Mesenchymal stem cell (in vitro differentiated cells and primary cell): ENCODE measurements at regions not wholly inside any gene's neighbourhood (a gene's known extent, or its start where the extent isn't known, plus 50 kb on each side); places are given as distances from the start of the nearest gene placed in this dataset.

Experiments used
- DNase-seq: peaks from one replicate; pipeline ENCODE4 v3.0.0-alpha.2; 2013
- H2AFZ ChIP-seq: one replicate; pipeline ENCODE4 v1.6.1; 2013; ENCODE audit warnings: low read depth, mild to moderate bottlenecking, control low read depth, inconsistent platforms, low read length, moderate library complexity
- H2AK5ac ChIP-seq: 2 replicates; pipeline ENCODE4 v1.6.1; 2013; ENCODE audit warnings: low read length, moderate library complexity, mild to moderate bottlenecking, inconsistent platforms; ENCODE audit not compliant: severe bottlenecking
- H2BK120ac ChIP-seq: one replicate; pipeline ENCODE4 v1.6.1; 2013; ENCODE audit warnings: low read depth, mild to moderate bottlenecking, inconsistent platforms, low read length, moderate library complexity
- H2BK12ac ChIP-seq, 2 experiments: one replicate each; pipeline ENCODE4 v1.6.1; 2013; ENCODE audit warnings: inconsistent platforms in 2 of 2, low read length in 2 of 2, mild to moderate bottlenecking in 2 of 2, moderate library complexity in 2 of 2, control low read depth in 1 of 2
- H2BK15ac ChIP-seq: one replicate; pipeline ENCODE4 v1.6.1; 2013; ENCODE audit warnings: mild to moderate bottlenecking, low read depth, inconsistent platforms; ENCODE audit not compliant: poor library complexity, severe bottlenecking
- H2BK5ac ChIP-seq: 2 replicates; pipeline ENCODE4 v1.6.1; 2013; ENCODE audit warnings: low read depth, mild to moderate bottlenecking, low read length, control low read depth, inconsistent platforms; ENCODE audit not compliant: poor library complexity, severe bottlenecking
- H3K14ac ChIP-seq, 2 experiments: one replicate each; pipeline ENCODE4 v1.6.1; 2013; ENCODE audit warnings: inconsistent platforms in 2 of 2, low read length in 2 of 2, control low read depth in 1 of 2, mild to moderate bottlenecking in 1 of 2, moderate library complexity in 1 of 2
- H3K18ac ChIP-seq, 2 experiments: one replicate each; pipeline ENCODE4 v1.6.1; 2013; ENCODE audit warnings: inconsistent platforms in 2 of 2, low read length in 2 of 2, control low read depth in 1 of 2, low read depth in 1 of 2, mild to moderate bottlenecking in 1 of 2
- H3K23ac ChIP-seq, 2 experiments: one replicate each; pipeline ENCODE4 v1.6.1; 2013; ENCODE audit warnings: inconsistent platforms in 2 of 2, low read length in 2 of 2, mild to moderate bottlenecking in 2 of 2, moderate library complexity in 2 of 2, control low read depth in 1 of 2
- H3K27ac ChIP-seq: 2 replicates; pipeline ENCODE4 v1.5.1; 2013; ENCODE audit warnings: mild to moderate bottlenecking, moderate library complexity, low read length, control low read depth, inconsistent platforms; ENCODE audit not compliant: poor library complexity, severe bottlenecking
- H3K27me3 ChIP-seq, 2 experiments: 2 replicates each; pipeline versions ENCODE4 v1.6.1 to v1.7.0; 2013; ENCODE audit warnings: low read length in 2 of 2, mild to moderate bottlenecking in 2 of 2, moderate library complexity in 2 of 2, control low read depth in 1 of 2, inconsistent platforms in 1 of 2; ENCODE audit not compliant: control insufficient read depth in 1 of 2, insufficient read depth in 1 of 2
- H3K36me3 ChIP-seq, 2 experiments: 2 replicates each; pipeline versions ENCODE4 v1.6.1 to v1.7.0; 2013; ENCODE audit warnings: low read length in 2 of 2, control low read depth in 1 of 2, inconsistent platforms in 1 of 2, low read depth in 1 of 2, mild to moderate bottlenecking in 1 of 2; ENCODE audit not compliant: insufficient read depth in 2 of 2, control insufficient read depth in 1 of 2
- H3K4ac ChIP-seq, 2 experiments: one replicate each; pipeline ENCODE4 v1.6.1; 2013; ENCODE audit warnings: inconsistent platforms in 2 of 2, low read length in 2 of 2, mild to moderate bottlenecking in 2 of 2, moderate library complexity in 2 of 2, control low read depth in 1 of 2, low read depth in 1 of 2
- H3K4me1 ChIP-seq: 2 replicates; pipeline ENCODE4 v1.6.1; 2013; ENCODE audit warnings: low read depth, low read length, control low read depth; ENCODE audit not compliant: control insufficient read depth, insufficient read depth
- H3K4me2 ChIP-seq: 2 replicates; pipeline ENCODE4 v1.6.1; 2013; ENCODE audit warnings: low read length, mild to moderate bottlenecking, inconsistent platforms; ENCODE audit not compliant: poor library complexity, severe bottlenecking
- H3K4me3 ChIP-seq, 2 experiments: 2 replicates each; pipeline versions ENCODE4 v1.5.1 to v1.7.0; 2013; ENCODE audit warnings: low read length in 2 of 2, mild to moderate bottlenecking in 2 of 2, control low read depth in 1 of 2, low read depth in 1 of 2; ENCODE audit not compliant: insufficient read depth in 1 of 2
- H3K79me1 ChIP-seq: replicated peaks from 2 replicates; pipeline ENCODE4 v1.6.1; 2013; ENCODE audit warnings: mild to moderate bottlenecking, control low read depth, low read length, inconsistent platforms; ENCODE audit not compliant: poor library complexity, severe bottlenecking
- H3K9ac ChIP-seq: 2 replicates; pipeline ENCODE4 v1.7.0; 2013; ENCODE audit warnings: mild to moderate bottlenecking, low read length, moderate library complexity
- H3K9me3 ChIP-seq: 2 replicates; pipeline ENCODE4 v1.7.0; 2013; ENCODE audit warnings: mild to moderate bottlenecking, low read length; ENCODE audit not compliant: control insufficient read depth
- H4K8ac ChIP-seq: one replicate; pipeline ENCODE4 v1.6.1; 2013; ENCODE audit warnings: inconsistent platforms, mild to moderate bottlenecking, low read length, moderate library complexity
- H4K91ac ChIP-seq: one replicate; pipeline ENCODE4 v1.6.1; 2013; ENCODE audit warnings: mild to moderate bottlenecking, low read length, inconsistent platforms
- WGBS: methylation state at CpG from one replicate; pipeline ENCODE4 v1.1.7; 2013; ENCODE audit warnings: mixed read lengths; 5-methylcytosine and 5-hydroxymethylcytosine counted together

DNA sequence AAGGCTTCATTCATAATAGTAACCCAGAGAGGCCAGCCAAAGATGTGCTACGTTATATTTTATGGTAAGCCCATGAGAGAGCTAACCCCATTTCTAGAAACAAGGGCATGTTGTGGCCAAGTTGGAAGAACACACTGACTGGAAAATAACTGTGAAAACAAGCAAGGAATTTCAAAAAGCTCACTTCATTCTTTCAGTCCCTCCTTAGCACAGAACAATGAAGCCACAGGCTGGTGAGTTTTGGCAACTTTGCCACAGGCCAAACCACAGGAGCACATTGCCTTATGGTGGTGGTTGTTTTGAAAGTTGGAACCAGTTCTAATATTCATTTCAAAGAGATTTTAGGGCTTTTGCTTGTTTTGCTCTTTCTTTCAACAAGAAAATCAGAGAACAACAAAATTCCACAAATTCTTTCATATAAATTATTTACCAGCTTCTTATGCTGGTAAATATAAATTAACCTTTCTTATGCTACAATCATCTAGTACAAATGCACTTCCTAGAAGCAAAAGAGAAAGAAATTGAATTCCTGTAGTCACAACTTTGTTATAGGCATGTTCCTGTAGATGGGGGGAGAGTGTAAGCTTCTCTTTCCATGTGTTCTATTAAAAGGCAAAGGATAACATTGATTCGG is 225.4 kb upstream of the RFX3 start:
- Histone ChIP-seq H3K9ac (peak overlapping the region; percentile 10), H3K23ac (no peak overlapping the region), H2BK5ac (no peak overlapping the region), H3K36me3 (no peaks in the 10 kb centered on the region), H3K4me2 (no peak overlapping the region), H4K8ac (no peak overlapping the region), H3K27me3 (no peaks in the 10 kb centered on the region), H2BK15ac (no peak overlapping the region), H2BK120ac (no peak overlapping the region), H3K18ac (no peak overlapping the region), H2AK5ac (no peak overlapping the region), H4K91ac (no peak overlapping the region), H3K4me3 (no peak overlapping the region), H2AFZ (no peak overlapping the region), H3K14ac (no peak overlapping the region), H3K27ac (peak overlapping the region; percentile 91), H2BK12ac (no peak overlapping the region), H3K4ac (no peak overlapping the region), H3K9me3 (no peaks in the 10 kb centered on the region), H3K79me1 (no peaks in the 10 kb centered on the region), H3K4me1 (peaks cover 5% of the 10 kb centered on the region)
- DNase-seq = no peak
- WGBS = 100% methylated on average over 1 of the region's 2 CpGs

DNA sequence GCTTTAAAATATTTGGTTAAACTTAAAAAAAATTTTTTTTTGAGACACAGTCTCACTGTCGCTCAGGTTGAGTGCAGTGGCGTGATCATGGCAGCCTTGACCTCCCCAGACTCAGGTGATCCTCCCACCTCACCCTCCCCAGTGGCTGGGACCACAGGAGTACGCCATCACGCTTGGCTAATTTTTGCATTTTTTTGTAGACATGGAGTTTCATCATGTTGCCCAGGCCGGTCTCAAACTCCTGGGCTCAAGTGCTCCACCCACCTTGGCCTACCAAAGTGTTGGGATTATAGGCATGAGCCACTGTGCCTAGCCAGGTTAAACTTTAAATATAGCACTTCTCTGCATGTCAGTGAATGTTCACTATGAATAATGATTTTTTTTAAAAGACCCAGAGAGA is 224.5 kb upstream of the RFX3 start:
- Histone ChIP-seq H2BK15ac (no peak overlapping the region), H3K4me3 (no peak overlapping the region), H3K9me3 (no peaks in the 10 kb centered on the region), H3K14ac (no peak overlapping the region), H3K4me2 (no peak overlapping the region), H3K27me3 (no peaks in the 10 kb centered on the region), H3K27ac (peak overlapping the region; percentile 91), H4K91ac (no peak overlapping the region), H3K18ac (no peak overlapping the region), H3K79me1 (no peaks in the 10 kb centered on the region), H3K4me1 (peaks cover 5% of the 10 kb centered on the region), H3K4ac (no peak overlapping the region), H3K23ac (no peak overlapping the region), H2AK5ac (no peak overlapping the region), H2BK120ac (no peak overlapping the region), H3K9ac (no peak overlapping the region), H2AFZ (no peak overlapping the region), H3K36me3 (no peaks in the 10 kb centered on the region), H4K8ac (no peak overlapping the region), H2BK5ac (peak overlapping the region; percentile 44), H2BK12ac (no peak overlapping the region)
- no peak for DNase-seq
- WGBS = 77% methylated on average over 5 of the region's 5 CpGs

DNA sequence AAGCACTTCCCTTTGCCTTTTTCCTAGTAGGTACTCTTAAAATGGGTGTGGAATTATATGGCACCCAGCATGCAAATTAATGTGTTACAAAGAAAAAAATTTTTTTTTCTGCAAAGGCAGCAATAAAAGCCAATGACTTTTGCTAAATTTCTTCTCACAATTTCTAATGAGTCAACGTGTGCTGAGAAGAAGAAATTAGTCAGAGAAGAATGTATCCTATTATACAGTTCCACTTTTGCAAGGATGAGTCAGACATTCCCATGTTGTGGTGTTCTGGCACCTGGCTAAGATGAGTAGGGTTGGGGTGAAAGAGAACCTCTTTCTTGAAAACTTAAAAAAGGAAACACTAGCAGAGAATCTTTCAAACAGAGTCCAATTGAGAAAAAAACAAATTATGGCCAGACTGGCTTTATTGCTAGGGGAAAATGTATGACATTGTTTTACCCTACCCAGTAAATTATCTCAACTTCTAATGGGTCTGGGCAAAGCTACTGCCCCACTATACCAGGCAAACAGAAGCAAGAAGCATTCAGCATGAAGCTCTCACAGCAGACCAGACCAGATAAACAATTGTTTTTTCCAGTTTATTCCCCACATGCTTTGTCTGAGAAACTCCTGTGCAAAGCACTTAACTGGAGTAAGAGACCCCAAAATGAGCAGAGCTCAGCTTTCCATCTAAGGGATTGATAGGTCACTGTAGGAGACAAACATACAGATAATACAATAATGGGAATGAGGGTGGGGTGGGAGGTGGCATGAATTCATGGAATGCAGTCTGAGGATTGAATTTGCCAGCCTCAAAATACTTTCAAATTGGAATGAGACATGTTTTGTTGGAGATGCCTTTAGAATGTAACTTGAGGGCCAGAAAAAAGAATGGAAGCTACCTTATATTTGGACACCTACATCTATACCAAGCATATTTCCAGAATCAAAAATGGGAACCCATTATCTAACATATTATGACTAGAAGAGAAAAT is 220.8 kb upstream of the RFX3 start:
- Histone ChIP-seq H2BK5ac (peak overlapping the region; percentile 68), H3K4ac (no peak overlapping the region), H2BK15ac (no peak overlapping the region), H3K79me1 (no peaks in the 10 kb centered on the region), H3K23ac (no peak overlapping the region), H3K27ac (peak overlapping the region; percentile 78), H3K14ac (no peak overlapping the region), H4K91ac (no peak overlapping the region), H3K18ac (no peak overlapping the region), H3K4me1 (peaks cover 5% of the 10 kb centered on the region), H3K9ac (peak overlapping the region; percentile 7), H3K36me3 (no peaks in the 10 kb centered on the region), H2AFZ (no peak overlapping the region), H2BK12ac (no peak overlapping the region), H3K4me3 (no peak overlapping the region), H2BK120ac (no peak overlapping the region), H3K4me2 (no peak overlapping the region), H3K9me3 (no peaks in the 10 kb centered on the region), H2AK5ac (peak overlapping the region; percentile 99), H3K27me3 (no peaks in the 10 kb centered on the region), H4K8ac (no peak overlapping the region)
- DNase-seq = peak; percentile 79
- no CpG with 5 or more reads among the region's 1 CpG for WGBS

DNA sequence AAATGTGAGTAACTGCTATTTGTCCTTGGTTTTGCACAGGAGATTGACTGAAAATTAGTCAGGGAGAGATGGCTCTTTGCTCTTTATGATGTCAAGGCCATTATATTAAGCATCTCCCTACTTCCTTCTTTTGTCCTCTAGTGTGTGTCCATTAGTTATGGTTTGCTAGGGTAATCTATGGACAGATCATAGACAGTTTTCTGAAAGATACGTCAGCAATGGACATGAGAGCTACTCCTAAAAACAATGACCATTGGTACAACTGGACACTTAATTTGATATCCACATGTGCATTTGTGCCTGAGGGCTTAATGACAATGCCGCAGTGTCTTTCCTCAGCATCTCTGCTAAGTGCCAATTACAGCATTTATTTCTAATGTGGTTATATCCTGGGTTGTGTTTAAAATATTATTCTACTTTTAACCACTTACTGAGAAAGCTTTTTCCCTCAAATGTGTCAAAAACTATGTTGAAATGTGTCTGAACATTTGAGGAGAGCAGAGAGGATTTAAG is 218.2 kb upstream of the RFX3 start:
- no peak overlapping the region for H3K23ac ChIP-seq
- no peak overlapping the region for H3K4me3 ChIP-seq
- H4K91ac ChIP-seq = no peak overlapping the region
- H3K27me3 ChIP-seq = no peaks in the 10 kb centered on the region
- no peak overlapping the region for H2BK15ac ChIP-seq
- no peak overlapping the region for H2AK5ac ChIP-seq
- no peak overlapping the region for H2AFZ ChIP-seq
- no peak overlapping the region for H2BK5ac ChIP-seq
- no peak for DNase-seq
- H3K9ac ChIP-seq = no peak overlapping the region
- no peak overlapping the region for H3K4ac ChIP-seq
- H4K8ac ChIP-seq = no peak overlapping the region
- no peak overlapping the region for H3K4me2 ChIP-seq
- H3K18ac ChIP-seq = no peak overlapping the region
- no peaks in the 10 kb centered on the region for H3K9me3 ChIP-seq
- no peak overlapping the region for H3K27ac ChIP-seq
- no peak overlapping the region for H2BK120ac ChIP-seq
- no peaks in the 10 kb centered on the region for H3K79me1 ChIP-seq
- H2BK12ac ChIP-seq = no peak overlapping the region
- no peaks in the 10 kb centered on the region for H3K36me3 ChIP-seq
- 100% methylated on average over 1 of the region's 2 CpGs for WGBS
- peaks cover 1% of the 10 kb centered on the region for H3K4me1 ChIP-seq
- no peak overlapping the region for H3K14ac ChIP-seq
